ENCODE measurements at regions not wholly inside any gene's neighbourhood (a gene's known extent, or its start where the extent isn't known, plus 50 kb on each side); places are given as distances from the start of the nearest gene placed in this dataset.

- Histone ChIP-seq H3F3A (replicated peaks; ENCODE audit: insufficient read depth) (no peaks in the 10 kb centered on the region), H4K20me1 (ENCODE audit: insufficient read depth) (no peaks in the 10 kb centered on the region), H3K9me3 (no peaks in the 10 kb centered on the region), H3K36me3 (replicated peaks in 1 of 2; ENCODE audit: control insufficient read depth in 1 of 2, insufficient read depth in 2 of 2, low read length in 1 of 2) (no peaks in the 10 kb centered on the region), H3K79me2 (ENCODE audit: insufficient read depth) (no peaks in the 10 kb centered on the region), H3K4me3 (ENCODE audit: low read depth in 2 of 2, low read length in 1 of 2) (no peak overlapping the region), H3K4me2 (no peak overlapping the region), H3K4me1 (ENCODE audit: control insufficient read depth in 1 of 2, insufficient read depth in 2 of 2, low read depth in 1 of 2, low read length in 1 of 2) (peaks cover 29 to 81% of the 10 kb centered on the region in 2 experiments), H3K27me3 (ENCODE audit: insufficient read depth) (no peaks in the 10 kb centered on the region), H3K9me2 (no peaks in the 10 kb centered on the region), H2AFZ (ENCODE audit: low read depth) (no peak overlapping the region), H3K27ac (ENCODE audit: low read depth in 2 of 2, low read length in 1 of 2) (peak overlapping the region in 1 of 2 experiments; percentile 0; a peak in 1 of 4 replicates), H3K9ac (no peak overlapping the region)
- DNase-seq: no peak
- WGBS (ENCODE audit: low lambda C conversion rate): 73% methylated on average over 7 of the region's 8 CpGs
- CTCF ChIA-PET: interaction anchor here (0.8 to 3.8 kb wide), 8 partner anchors 13 to 187 kb away, joined by 3 to 16 read pairs (median 3); partner anchors contain the start of gene VEGFA
- TF ChIP-seq, protein P1, sequence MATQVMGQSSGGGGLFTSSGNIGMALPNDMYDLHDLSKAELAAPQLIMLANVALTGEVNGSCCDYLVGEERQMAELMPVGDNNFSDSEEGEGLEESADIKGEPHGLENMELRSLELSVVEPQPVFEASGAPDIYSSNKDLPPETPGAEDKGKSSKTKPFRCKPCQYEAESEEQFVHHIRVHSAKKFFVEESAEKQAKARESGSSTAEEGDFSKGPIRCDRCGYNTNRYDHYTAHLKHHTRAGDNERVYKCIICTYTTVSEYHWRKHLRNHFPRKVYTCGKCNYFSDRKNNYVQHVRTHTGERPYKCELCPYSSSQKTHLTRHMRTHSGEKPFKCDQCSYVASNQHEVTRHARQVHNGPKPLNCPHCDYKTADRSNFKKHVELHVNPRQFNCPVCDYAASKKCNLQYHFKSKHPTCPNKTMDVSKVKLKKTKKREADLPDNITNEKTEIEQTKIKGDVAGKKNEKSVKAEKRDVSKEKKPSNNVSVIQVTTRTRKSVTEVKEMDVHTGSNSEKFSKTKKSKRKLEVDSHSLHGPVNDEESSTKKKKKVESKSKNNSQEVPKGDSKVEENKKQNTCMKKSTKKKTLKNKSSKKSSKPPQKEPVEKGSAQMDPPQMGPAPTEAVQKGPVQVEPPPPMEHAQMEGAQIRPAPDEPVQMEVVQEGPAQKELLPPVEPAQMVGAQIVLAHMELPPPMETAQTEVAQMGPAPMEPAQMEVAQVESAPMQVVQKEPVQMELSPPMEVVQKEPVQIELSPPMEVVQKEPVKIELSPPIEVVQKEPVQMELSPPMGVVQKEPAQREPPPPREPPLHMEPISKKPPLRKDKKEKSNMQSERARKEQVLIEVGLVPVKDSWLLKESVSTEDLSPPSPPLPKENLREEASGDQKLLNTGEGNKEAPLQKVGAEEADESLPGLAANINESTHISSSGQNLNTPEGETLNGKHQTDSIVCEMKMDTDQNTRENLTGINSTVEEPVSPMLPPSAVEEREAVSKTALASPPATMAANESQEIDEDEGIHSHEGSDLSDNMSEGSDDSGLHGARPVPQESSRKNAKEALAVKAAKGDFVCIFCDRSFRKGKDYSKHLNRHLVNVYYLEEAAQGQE (IDR thresholded peaks at IDR 0.05; ENCODE audit: low read depth, low read length): no peak
- TF ChIP-seq FOXJ3 (CRISPR knock-in tag; IDR thresholded peaks at IDR 0.05) (no peak), CHD2 (IDR thresholded peaks at IDR 0.05; ENCODE audit: low read length, partially characterized antibody) (no peak), NRF1 (IDR thresholded peaks at IDR 0.05; ENCODE audit: low read depth, low read length) (no peak), EP300 (IDR thresholded peaks at IDR 0.05; ENCODE audit: borderline replicate concordance in 1 of 2, low read depth in 1 of 2, low read length in 1 of 2) (0 out of 4 replicates have a peak, but pooled peaks of 1 of the 2 experiments have one; percentile 17), RFX5 (IDR thresholded peaks at IDR 0.05; ENCODE audit: low read length) (no peak), GATA2 (CRISPR knock-in tag; IDR thresholded peaks at IDR 0.05) (peak; percentile 79)
- TF ChIP-seq, protein P2, sequence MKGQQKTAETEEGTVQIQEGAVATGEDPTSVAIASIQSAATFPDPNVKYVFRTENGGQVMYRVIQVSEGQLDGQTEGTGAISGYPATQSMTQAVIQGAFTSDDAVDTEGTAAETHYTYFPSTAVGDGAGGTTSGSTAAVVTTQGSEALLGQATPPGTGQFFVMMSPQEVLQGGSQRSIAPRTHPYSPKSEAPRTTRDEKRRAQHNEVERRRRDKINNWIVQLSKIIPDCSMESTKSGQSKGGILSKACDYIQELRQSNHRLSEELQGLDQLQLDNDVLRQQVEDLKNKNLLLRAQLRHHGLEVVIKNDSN (IDR thresholded peaks at IDR 0.05; ENCODE audit: borderline replicate concordance, low read depth): no peak
- POLR2A ChIA-PET: no interaction called here
Observed at GRCh38 chr6:43911354-43912115, 141.5 kb downstream of the VEGFA start.

- no peak for DNase-seq
- 76% methylated on average over 5 of the region's 6 CpGs for WGBS (ENCODE audit: low lambda C conversion rate)
- TF ChIP-seq FOXM1 (IDR thresholded peaks at IDR 0.05; ENCODE audit: low read depth): no peak
- TF ChIP-seq, protein P1 (IDR thresholded peaks at IDR 0.05; ENCODE audit: low read depth, low read length): no peak
- TF ChIP-seq TAF1 (IDR thresholded peaks at IDR 0.05; ENCODE audit: borderline replicate concordance, low read depth, low read length): no peak
- no peak for TF ChIP-seq CHD2 (IDR thresholded peaks at IDR 0.05; ENCODE audit: low read length, partially characterized antibody)
- TF ChIP-seq MXI1 (IDR thresholded peaks at IDR 0.05; ENCODE audit: low read depth, low read length): no peak
- no peak for TF ChIP-seq GATA2 (CRISPR knock-in tag; IDR thresholded peaks at IDR 0.05)
- TF ChIP-seq, protein P3, sequence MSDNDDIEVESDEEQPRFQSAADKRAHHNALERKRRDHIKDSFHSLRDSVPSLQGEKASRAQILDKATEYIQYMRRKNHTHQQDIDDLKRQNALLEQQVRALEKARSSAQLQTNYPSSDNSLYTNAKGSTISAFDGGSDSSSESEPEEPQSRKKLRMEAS (IDR thresholded peaks at IDR 0.05; ENCODE audit: low read depth): no peak
- TF ChIP-seq MEF2A (IDR thresholded peaks at IDR 0.05; ENCODE audit: borderline replicate concordance, low read depth): no peak
- TF ChIP-seq, protein P4, sequence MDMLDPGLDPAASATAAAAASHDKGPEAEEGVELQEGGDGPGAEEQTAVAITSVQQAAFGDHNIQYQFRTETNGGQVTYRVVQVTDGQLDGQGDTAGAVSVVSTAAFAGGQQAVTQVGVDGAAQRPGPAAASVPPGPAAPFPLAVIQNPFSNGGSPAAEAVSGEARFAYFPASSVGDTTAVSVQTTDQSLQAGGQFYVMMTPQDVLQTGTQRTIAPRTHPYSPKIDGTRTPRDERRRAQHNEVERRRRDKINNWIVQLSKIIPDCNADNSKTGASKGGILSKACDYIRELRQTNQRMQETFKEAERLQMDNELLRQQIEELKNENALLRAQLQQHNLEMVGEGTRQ (IDR thresholded peaks at IDR 0.05; ENCODE audit: borderline replicate concordance, low read depth, low read length): no peak
Observed at GRCh38 chr6:43910638-43911353, 140.8 kb downstream of the VEGFA start.

More at GRCh38 chr6:43910638-43911353, 140.8 kb downstream of the VEGFA start:
- POLR2A ChIA-PET: interaction anchor here (0.7 kb wide), 1 partner anchor 392 kb away, joined by 3 read pairs; no protein-coding TSS in a partner anchor
- Histone ChIP-seq H3F3A (replicated peaks; ENCODE audit: insufficient read depth) (no peaks in the 10 kb centered on the region), H3K27me3 (ENCODE audit: insufficient read depth) (no peaks in the 10 kb centered on the region), H2AFZ (ENCODE audit: low read depth) (no peak overlapping the region), H3K27ac (ENCODE audit: low read depth in 2 of 2, low read length in 1 of 2) (peak overlapping the region in 1 of 2 experiments; percentile 36; a peak in 1 of 4 replicates), H3K4me3 (ENCODE audit: low read depth in 2 of 2, low read length in 1 of 2) (no peak overlapping the region), H3K4me1 (ENCODE audit: control insufficient read depth in 1 of 2, insufficient read depth in 2 of 2, low read depth in 1 of 2, low read length in 1 of 2) (peaks cover 24 to 75% of the 10 kb centered on the region in 2 experiments), H3K36me3 (replicated peaks in 1 of 2; ENCODE audit: control insufficient read depth in 1 of 2, insufficient read depth in 2 of 2, low read length in 1 of 2) (no peaks in the 10 kb centered on the region), H3K9me3 (no peaks in the 10 kb centered on the region), H3K9me2 (no peaks in the 10 kb centered on the region), H3K4me2 (no peak overlapping the region), H3K9ac (no peak overlapping the region), H4K20me1 (ENCODE audit: insufficient read depth) (no peaks in the 10 kb centered on the region), H3K79me2 (ENCODE audit: insufficient read depth) (no peaks in the 10 kb centered on the region)
- CTCF ChIA-PET: interaction anchor here (0.8 to 3.8 kb wide), 6 partner anchors 12 to 135 kb away, joined by 3 to 16 read pairs (median 3); no protein-coding TSS in a partner anchor

Data from SK-N-SH (cell line).